HG02642 (cell line): ENCODE measurements at regions not wholly inside any gene's neighbourhood (a gene's known extent, or its start where the extent isn't known, plus 50 kb on each side); places are given as distances from the start of the nearest gene placed in this dataset.
"Not testable (repeated sequence)": the region's sequence is repeated elsewhere in the genome, so short reads cannot be mapped to it uniquely, and the experiment has no call there.

Experiments used
- ATAC-seq: cut with Tn5 transposase; IDR thresholded peaks from one replicate; pipeline ENCODE4 v1.9.1; 2021; ENCODE audit warnings: mild to moderate bottlenecking; ENCODE audit not compliant: unreplicated experiment, poor library complexity

- no peak for ATAC-seq
Observed at GRCh38 chr7:142542105-142542504, 207.2 kb upstream of the PRSS1 start.

GRCh38 chr7:142540371-142540770 is 208.9 kb upstream of the PRSS1 start:
- no peak for ATAC-seq

GRCh38 chr7:142539901-142540300 is 209.4 kb upstream of the PRSS1 start:
- no peak for ATAC-seq

- ATAC-seq = no peak
Observed at GRCh38 chr7:142537760-142538159, 211.5 kb upstream of the PRSS1 start.

- ATAC-seq = peak; percentile 95
Observed at GRCh38 chr7:142535123-142535779, 214.0 kb upstream of the PRSS1 start.

GRCh38 chr7:142534726-142535122 is 214.5 kb upstream of the PRSS1 start:
- ATAC-seq = no peak

GRCh38 chr7:142533920-142534319 is 215.4 kb upstream of the PRSS1 start:
- no peak for ATAC-seq

GRCh38 chr7:142529591-142529990 is 219.7 kb upstream of the PRSS1 start:
- no peak for ATAC-seq

- no peak for ATAC-seq
Observed at GRCh38 chr7:142528608-142529408, 220.5 kb upstream of the PRSS1 start.

GRCh38 chr7:142523821-142524460 is 225.3 kb upstream of the PRSS1 start:
- ATAC-seq = no peak

GRCh38 chr7:142522735-142523134 is 226.5 kb upstream of the PRSS1 start:
- no peak for ATAC-seq

- not testable (repeated sequence) for ATAC-seq
Observed at GRCh38 chr7:142520885-142521284, 228.4 kb upstream of the PRSS1 start.

- not testable (repeated sequence) for ATAC-seq
Observed at GRCh38 chr7:142520455-142520854, 228.8 kb upstream of the PRSS1 start.

GRCh38 chr7:142519079-142520078 is 229.9 kb upstream of the PRSS1 start:
- ATAC-seq = no peak

- ATAC-seq = peak; percentile 94
Observed at GRCh38 chr7:142516038-142516501, 233.2 kb upstream of the PRSS1 start.

- ATAC-seq = not testable (repeated sequence)
Observed at GRCh38 chr7:142514716-142515115, 234.6 kb upstream of the PRSS1 start.

- no peak for ATAC-seq
Observed at GRCh38 chr7:142513178-142513955, 235.9 kb upstream of the PRSS1 start.

- no peak for ATAC-seq
Observed at GRCh38 chr7:142511801-142512200, 237.5 kb upstream of the PRSS1 start.

- ATAC-seq = no peak
Observed at GRCh38 chr7:142511374-142511773, 237.9 kb upstream of the PRSS1 start.
